ENCODE measurements at regions not wholly inside any gene's neighbourhood (a gene's known extent, or its start where the extent isn't known, plus 50 kb on each side); places are given as distances from the start of the nearest gene placed in this dataset.

GRCh38 chr3:153073636-153074035 is 88.4 kb upstream of the RAP2B start:
- no peak for DNase-seq (ENCODE audit: low spot score)

DNA sequence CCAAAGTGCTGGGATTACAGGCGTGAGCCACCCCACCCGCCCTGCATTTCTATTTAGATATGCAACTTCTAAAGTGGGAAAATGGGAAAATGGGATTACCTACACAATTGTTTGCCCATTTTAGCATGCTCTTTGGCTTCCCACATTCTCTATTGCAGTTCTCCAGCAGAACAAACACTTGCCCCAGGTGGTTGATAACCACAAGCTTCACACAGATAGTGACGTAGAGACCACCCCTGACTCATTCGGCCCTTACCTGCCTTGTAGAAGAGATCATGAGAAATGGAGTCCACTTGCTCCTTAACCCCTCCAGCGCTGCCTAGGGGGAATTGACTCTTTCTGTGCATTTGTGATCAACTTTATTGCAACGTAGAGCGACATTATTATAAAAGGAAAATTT is 83.2 kb upstream of the RAP2B start:
- DNase-seq (ENCODE audit: low spot score) = no peak

GRCh38 chr3:153079386-153079785 is 82.6 kb upstream of the RAP2B start:
- no peak for DNase-seq (ENCODE audit: low spot score)

DNA sequence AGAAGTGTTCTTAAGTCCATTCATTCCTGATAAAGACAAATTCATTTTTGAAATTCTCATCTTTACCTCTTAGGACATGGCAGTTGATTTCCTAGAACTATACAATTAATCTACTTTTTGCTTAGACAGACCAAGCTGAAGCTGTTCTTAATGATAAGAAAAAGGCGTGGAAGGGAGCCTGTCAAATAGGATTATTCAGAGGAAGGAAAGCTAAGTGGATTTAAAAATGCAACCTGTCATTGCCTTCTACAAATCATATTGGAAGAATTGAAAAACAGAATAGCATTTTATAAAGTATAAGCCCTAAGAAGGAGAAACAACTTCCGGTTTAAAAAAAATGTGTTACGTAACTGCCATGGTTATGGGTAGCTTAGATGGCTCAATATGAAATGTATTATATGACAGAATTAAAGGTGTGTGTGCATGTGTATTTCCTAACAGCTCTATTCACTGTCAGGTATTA is 81.2 kb upstream of the RAP2B start:
- DNase-seq (ENCODE audit: low spot score) = no peak

GRCh38 chr3:153084431-153084830 is 77.6 kb upstream of the RAP2B start:
- no peak for DNase-seq (ENCODE audit: low spot score)

GRCh38 chr3:153087595-153088566 is 74.1 kb upstream of the RAP2B start:
- no peak for DNase-seq (ENCODE audit: low spot score)

- no peak for DNase-seq (ENCODE audit: low spot score)
These were observed 72.4 kb upstream of the RAP2B start for GRCh38 chr3:153089620-153090019.

DNA sequence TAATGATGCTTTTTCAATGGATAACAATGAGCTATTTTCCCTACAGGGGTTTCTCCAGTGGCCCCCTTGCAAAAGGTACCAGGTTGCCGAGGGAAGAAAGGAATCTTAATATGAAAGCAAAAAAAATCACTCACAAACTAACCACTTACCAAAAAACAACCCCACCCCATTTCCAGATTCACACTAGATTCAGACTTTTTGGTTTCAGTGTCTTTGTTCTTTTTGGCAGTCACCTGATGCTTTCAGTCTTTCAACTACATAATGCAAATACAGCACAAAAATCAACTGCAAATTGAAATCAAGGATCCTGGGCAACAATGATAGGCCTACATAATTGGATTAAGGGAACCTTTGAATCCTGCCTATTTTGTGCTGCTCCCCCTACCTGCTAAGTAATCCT is 71.1 kb upstream of the RAP2B start:
- DNase-seq (ENCODE audit: low spot score) = no peak

GRCh38 chr3:153093629-153094028 is 68.4 kb upstream of the RAP2B start:
- no peak for DNase-seq (ENCODE audit: low spot score)

GRCh38 chr3:153094386-153094785 is 67.6 kb upstream of the RAP2B start:
- no peak for DNase-seq (ENCODE audit: low spot score)

DNA sequence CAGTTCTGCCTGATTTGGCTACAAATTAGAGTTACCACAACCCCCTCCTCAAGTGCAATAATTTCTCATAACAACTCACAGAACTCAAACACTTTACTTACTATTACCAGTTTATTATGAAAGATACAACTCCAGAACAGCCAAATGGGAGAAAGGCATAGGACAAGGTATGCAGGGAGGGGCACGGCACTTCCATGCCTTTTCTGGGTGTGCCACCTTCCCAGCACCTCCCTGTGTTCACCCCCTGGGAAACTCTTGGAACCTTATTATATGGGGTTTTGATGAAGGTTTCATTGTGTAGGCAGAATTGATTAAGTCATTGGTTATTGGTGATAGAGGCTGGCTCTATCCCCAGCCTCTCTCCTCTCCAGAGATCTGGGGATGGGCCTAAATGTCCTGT is 66.6 kb upstream of the RAP2B start:
- DNase-seq (ENCODE audit: low spot score) = no peak

DNA sequence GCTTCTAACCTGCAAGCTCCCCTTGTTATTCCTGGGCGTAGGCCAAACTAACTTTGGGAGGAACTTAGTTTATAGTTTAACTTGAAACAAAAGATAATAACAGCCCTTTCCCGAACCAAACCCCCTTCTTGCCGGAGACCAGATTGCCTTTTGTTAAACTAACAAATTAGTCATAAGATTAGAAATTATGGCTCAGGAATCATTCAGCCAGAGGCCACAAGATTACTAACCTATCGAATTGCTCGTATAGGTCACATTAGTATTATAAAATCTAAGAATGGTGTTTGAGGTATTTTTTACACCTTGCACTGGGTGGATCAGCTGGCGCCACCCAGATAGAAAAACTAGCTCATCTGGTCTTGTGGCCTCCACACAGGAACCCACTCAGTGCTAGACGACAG is 65.3 kb upstream of the RAP2B start:
- no peak for DNase-seq (ENCODE audit: low spot score)

DNA sequence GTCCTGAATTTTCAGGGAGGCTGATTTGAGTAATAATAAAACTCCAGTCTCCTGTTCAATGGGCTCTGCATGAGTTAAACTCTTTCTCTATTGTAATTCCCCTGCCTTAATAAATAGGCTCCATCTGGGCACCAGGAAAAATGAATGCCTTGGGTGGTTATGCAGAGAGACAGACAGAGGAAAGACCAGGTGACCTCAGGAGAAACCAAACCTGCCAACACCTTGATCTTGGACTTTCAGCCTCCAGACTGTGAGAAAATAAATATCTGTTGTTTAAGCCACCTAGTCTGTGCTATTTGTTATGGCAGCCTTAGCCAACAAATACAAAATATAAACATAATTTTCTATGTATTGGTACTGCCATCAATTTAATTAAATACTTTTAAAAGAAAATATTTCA is 64.8 kb upstream of the RAP2B start:
- no peak for DNase-seq (ENCODE audit: low spot score)

GRCh38 chr3:153099131-153099530 is 62.9 kb upstream of the RAP2B start:
- no peak for DNase-seq (ENCODE audit: low spot score)

DNA sequence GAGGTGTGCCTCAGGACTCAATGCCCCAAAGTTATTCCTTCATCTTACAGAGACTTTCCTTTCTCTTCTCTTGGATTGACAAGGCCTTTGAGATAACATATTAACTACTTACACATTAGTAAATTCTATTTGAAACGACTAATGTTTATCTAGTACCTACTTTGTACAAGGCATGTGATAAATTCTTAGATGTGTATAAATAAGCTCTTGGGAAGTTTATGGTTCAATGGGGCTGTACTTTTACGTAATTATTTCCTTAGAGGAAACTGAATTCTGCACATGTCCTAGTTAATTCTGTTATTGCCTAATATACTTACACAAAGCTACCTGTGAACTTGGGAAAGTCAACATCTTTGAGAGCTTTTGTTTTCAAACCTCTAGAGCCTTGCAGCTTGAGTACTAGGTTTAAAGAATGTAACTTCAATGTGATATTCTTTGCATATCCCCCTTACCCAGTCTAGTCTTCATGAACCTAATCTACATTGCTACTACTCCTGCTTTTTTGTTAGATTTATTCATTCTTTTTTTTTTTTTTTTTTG is 58.5 kb upstream of the RAP2B start:
- no peak for DNase-seq (ENCODE audit: low spot score)

GRCh38 chr3:153110041-153110440 is 52.0 kb upstream of the RAP2B start:
- DNase-seq (ENCODE audit: low spot score) = no peak

- DNase-seq (ENCODE audit: low spot score) = no peak
These were observed 51.0 kb upstream of the RAP2B start for GRCh38 chr3:153111016-153111415.

Data from D341Med (cell line).